ENCODE measurements at regions not wholly inside any gene's neighbourhood (a gene's known extent, or its start where the extent isn't known, plus 50 kb on each side); places are given as distances from the start of the nearest gene placed in this dataset.

DNA sequence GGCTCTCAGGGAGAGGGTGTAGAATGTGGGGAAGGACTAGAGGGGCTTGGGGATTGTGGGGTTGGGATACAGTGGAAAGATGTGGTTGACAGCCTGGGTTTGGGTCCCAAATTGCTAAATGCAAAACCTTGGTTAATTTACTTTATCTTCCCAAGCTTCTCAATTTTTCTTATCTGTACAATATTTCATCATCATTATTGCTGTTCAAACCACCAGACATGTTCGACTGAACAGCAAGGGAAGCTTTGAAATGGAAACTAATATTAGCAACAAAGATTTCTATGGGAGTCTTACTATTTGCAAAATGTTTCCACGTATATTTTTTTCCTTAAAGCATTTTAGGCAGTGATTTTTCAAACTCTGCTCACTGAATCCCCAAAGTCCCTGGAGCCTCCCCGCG, 67.0 kb upstream of the KAZN start:
- DNase-seq (ENCODE audit: low read depth), result no peak

DNA sequence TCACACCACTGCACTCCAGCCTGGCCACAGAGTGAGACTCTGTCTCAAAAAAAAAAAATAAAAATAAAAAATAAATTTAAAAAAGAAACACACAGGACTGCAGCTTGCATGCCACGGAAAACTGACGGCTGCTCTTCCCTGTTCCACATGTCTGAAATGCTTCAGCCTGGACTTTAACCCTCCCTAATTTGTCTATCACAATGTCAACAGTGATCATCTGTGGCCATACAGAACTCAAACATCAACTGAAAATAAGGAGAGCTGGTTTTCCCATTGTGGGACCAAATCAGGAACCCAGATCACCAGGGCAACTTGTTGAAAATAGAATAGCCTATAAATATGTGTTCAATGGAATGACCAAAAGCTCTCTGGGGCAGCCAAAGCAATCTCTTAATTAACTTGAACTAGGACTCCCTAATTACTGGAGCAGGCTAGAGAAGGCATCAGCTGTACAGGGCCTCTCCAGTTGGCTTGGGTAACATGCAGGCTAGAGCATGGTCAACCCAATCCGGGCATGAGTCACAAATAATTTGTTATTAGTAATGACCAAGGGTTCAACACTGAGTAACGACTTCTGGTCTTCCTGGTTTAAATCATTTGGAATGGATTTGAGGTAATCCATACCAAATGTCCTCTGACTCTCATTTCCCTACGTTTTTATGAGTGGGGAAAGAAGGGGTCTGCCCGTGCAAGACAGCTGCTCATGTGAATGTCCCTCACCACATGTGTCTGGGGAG, 62.7 kb upstream of the KAZN start:
- no peak for DNase-seq (ENCODE audit: low read depth)

DNA sequence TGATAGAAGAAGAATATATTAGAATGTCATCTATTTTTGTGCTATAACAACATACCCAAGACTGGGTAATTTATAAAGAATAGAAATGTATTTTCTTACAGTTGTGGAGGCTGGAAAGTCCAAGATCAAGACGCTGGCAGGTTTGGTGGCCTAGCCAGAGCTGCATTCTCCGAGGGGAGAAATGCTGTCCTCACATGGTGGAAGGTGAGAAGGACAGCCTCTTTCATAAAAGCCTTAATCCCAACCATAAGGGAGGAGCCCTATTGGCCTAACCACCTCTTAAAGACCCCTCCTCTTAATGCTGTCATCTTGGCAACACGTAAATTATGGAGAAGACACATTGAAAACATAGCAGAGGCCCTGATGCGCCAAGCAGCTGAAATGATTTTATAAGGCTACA, 60.1 kb upstream of the KAZN start:
- no peak for DNase-seq (ENCODE audit: low read depth)

DNA sequence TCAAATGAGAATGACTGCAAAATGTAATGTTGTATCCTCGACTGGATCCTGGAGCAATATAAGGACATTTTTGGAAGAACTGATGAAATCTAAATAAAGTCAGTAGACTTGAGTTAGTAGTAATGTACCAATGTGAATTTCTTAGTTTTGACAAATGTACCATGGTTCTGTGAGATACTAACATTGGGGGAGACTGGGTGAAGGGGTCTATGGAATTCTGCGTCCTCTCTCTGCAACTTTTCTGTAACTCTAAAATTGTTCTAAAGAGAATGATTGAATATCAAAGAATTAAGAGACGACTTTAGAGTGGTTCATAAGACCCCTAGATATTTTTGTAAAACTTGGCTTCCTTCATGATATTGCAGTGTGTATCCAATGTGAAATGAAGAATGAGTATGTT, 59.2 kb upstream of the KAZN start:
- no peak for DNase-seq (ENCODE audit: low read depth)

DNA sequence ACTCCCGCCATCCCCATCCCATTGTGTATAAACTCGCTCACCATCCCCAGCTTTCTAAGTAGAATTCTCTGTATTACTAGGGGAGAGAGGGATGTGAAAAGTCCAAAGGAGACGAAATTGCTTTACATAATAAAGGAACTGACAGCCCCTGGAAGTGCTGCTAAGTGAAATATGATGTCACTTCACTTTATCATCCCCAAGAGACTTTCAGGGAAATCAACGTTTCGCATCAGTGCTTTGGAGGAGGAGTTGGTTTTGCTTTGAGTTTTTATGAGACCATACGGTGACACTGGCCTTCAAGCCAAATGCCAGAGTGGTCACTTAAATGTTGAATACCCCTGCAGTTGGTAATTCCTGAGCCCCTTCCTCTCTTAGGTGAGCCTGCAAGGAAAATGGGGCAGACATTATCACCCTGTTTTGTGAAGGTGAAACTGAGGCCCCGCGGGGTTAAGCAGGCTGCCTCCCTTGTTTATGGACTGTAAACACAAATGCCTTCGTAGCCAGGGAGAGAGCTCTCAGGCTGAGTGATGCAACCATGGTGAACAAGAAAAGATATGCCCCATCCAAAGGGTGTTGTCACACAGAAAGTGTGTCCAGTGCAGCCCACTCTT, 58.4 kb upstream of the KAZN start:
- DNase-seq (ENCODE audit: low read depth), result no peak

DNA sequence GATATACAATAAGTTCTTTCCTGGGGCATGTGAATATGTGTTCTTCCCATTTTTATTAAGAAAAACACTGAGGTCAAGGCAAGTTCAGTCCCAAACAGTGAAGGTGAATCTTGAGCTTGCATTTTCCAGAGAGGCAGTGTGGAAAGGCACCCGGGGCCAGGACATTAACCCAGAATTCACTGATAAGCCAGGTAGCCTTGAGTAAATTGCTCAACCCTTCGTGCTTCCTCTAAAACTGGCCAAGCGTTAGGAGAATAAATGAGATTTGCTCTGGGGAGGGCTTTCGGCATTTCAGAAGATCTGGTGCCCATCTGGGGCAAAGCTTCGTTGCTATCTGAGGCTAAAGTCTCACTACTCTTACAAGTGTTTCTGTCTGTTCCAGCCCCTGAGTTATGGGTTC, 57.1 kb upstream of the KAZN start:
- no peak for DNase-seq (ENCODE audit: low read depth)

DNA sequence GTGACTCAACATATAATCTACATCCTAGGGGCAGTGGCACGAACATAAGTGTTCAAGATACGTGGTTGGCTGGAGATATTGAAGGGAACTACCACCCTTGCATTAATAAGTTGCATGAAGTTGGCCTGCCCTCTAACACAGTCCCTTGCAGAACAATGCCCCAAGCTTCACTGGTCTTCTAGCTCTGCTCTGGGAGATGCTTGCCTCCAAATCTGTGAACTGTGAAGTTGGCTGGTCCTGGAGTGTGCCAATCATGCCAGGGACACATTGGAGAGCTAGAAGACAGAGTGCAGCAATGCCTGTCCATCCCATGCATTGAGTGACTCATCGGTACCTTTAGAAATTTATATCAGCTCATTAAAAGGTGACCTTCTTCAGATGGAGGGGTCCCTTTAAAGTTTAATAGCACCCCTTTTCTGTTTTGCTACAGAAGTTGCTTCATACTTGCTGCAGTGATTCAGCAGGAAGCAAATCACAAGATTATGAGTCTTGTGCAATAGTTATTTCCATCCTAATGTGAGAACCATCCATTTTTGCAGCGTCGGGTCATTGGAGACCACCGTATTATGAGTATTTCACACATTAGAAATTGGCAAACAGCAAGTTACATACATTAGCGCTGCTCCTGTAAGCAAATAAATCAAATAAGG, 55.2 kb upstream of the KAZN start:
- DNase-seq (ENCODE audit: low read depth), result no peak

DNA sequence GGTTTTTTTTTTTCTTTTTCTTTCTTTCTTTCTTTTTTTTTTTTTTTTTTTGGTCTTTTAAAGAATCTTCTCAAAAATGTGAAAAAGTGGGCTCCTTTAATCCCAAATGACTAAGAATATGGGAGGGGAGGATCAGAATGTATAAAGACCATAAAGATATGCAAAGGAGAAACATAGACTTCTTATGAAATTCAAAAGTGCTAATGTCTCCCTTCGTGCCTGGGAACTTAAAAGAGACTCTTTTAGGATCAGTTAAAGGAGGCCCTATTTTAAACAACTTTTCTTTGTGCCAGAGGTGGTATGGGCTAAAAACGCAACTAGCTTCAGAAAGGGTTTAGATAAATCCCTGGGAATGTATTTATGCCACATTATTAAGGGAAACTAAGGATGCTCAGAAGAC, 54.2 kb upstream of the KAZN start:
- no peak for DNase-seq (ENCODE audit: low read depth)

DNA sequence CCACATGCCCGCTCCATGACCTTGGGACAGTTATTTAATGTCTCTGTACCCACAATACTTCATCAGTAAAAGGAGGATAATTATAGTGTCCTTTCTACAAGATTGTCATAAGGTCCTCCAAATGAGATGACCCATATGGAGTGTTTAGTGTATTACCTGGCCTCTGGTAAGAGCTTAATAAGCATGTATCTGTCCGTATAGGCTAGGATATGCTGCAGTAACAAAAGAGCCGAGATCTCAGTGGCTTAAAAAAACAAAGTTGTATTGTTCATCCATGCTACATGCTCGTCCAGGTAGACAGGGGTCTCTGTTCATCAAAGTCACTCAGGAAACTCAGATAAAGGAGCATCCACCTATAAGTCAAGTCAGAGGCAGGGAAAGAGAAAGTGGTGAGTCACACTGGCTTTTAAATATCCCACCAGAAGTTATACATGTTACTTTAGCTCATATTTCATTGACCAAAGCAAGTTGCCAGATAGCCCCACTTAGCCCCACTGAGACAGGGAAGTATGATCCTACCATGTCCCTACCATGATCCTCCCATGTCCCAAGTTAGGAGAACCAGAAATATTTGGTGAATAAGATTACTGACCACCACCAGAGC, 53.0 kb upstream of the KAZN start:
- no peak for DNase-seq (ENCODE audit: low read depth)

DNA sequence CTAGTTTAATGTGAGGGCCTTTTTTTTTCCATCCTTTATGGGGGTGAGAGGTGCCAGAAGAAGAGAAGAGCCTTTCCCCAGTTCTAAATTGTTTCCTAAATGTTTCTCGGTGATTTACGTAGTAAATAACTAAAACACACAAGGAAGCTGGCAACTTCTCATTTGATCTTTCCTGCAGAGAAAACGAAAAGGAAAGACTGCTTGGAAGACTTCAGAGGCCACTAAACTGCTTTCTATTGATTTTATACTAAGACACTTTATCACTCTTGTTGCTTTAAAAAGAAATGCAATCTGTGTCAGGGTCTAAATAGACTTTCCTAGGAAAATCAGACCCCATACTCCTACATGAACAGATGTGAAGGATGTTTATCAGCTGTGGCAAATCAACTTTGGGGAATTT, 52.1 kb upstream of the KAZN start:
- DNase-seq (ENCODE audit: low read depth), result no peak
